Gastroesophageal sphincter (tissue), 4 donors: ENCODE measurements at regions not wholly inside any gene's neighbourhood (a gene's known extent, or its start where the extent isn't known, plus 50 kb on each side); places are given as distances from the start of the nearest gene placed in this dataset.

Experiments used
- ATAC-seq: fragments of 150-250 bp; one replicate; pipeline ENCODE4 v1.9.1; 2016; ENCODE audit warnings: mild to moderate bottlenecking, moderate library complexity
- H3K27ac ChIP-seq, 4 donors: fragments of 200-600 bp; sonication (generic) in 3 of 4; 1 replicate in 3 of 4; 2 replicates in 1 of 4; pipeline ENCODE4 v1.5.1; 2016 to 2019
- H3K27me3 ChIP-seq: fragments of 200-600 bp; sonication (generic); one replicate; pipeline ENCODE4 v1.5.1; 2019
- H3K36me3 ChIP-seq, 2 donors: fragments of 200-600 bp; sonication (generic); one replicate each; pipeline ENCODE4 v1.5.1; 2019; ENCODE audit warnings: control low read depth in 1 of 2
- H3K4me1 ChIP-seq, 3 donors: fragments of 200-600 bp; sonication (generic); 1 replicate in 2 of 3; 2 replicates in 1 of 3; pipeline ENCODE4 v1.5.1; 2016 to 2019; ENCODE audit warnings: control low read depth in 2 of 3
- H3K4me3 ChIP-seq, 2 donors: fragments of 200-600 bp; sonication (generic); one replicate each; pipeline ENCODE4 v1.5.1; 2019; ENCODE audit warnings: mild to moderate bottlenecking in 1 of 2, moderate library complexity in 1 of 2
- H3K9me3 ChIP-seq, 3 donors: fragments of 200-600 bp; sonication (generic); one replicate each; pipeline ENCODE4 v1.5.1; 2017 to 2019; ENCODE audit warnings: control low read depth in 2 of 3
- EP300 ChIP-seq: sonication (generic); formaldehyde crosslinking; IDR thresholded peaks from one replicate; pipeline ENCODE4 v1.6.1; 2017; ENCODE audit warnings: antibody characterized with exemption, mild to moderate bottlenecking
- POLR2A ChIP-seq, 2 donors: fragments of 450-650 bp; IDR thresholded peaks; one replicate each; pipeline ENCODE4 v1.6.1; 2017; ENCODE audit warnings: antibody characterized with exemption in 2 of 2, mild to moderate bottlenecking in 2 of 2, moderate library complexity in 1 of 2
- POLR2AphosphoS5 ChIP-seq: sonication (generic); formaldehyde crosslinking; IDR thresholded peaks from one replicate; pipeline ENCODE4 v1.6.1; 2017; ENCODE audit warnings: antibody characterized with exemption
- WGBS, 2 donors: methylation state at CpG; one replicate each; pipeline ENCODE4 v1.1.5; 2018; ENCODE audit warnings: low coverage in 1 of 2; 5-methylcytosine and 5-hydroxymethylcytosine counted together
- TF ChIP-seq, protein P1 (sequence below), 4 experiments: fragments of 200-600 bp in 2 of 4; fragments of 450-650 bp in 2 of 4; sonication (generic) in 1 of 4; IDR thresholded peaks; one replicate each; pipeline ENCODE4 v1.5.1; 2017 to 2019; ENCODE audit warnings: antibody characterized with exemption in 4 of 4, mild to moderate bottlenecking in 2 of 4, moderate library complexity in 2 of 4

DNA sequence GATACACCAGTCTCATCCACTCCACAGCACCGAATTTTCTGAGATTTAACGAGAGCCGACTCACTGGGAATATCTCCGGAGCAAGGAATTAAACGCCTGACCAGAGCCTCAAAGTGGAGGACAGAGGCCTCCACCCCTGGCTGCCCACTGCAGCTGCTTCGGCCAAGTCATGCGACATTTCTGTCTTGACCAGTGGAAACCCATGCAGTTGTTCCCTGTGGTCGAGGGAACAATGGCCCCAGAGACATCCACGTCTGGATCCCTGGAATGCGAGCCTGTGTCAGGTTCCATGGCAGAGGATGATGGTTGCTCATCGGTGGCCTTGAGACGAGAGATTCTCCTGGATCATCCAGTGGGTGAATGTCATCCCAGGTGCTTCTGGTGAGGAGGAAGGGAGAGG lies 65.7 kb upstream of the INSIG1 start:
- no peak overlapping the region for H3K27ac ChIP-seq
- no peak overlapping the region for H3K4me3 ChIP-seq
- no peaks in the 10 kb centered on the region for H3K36me3 ChIP-seq
- no peaks in the 10 kb centered on the region for H3K9me3 ChIP-seq
- peaks cover under 1% of the 10 kb centered on the region for H3K27me3 ChIP-seq
- TF ChIP-seq, protein P1, sequence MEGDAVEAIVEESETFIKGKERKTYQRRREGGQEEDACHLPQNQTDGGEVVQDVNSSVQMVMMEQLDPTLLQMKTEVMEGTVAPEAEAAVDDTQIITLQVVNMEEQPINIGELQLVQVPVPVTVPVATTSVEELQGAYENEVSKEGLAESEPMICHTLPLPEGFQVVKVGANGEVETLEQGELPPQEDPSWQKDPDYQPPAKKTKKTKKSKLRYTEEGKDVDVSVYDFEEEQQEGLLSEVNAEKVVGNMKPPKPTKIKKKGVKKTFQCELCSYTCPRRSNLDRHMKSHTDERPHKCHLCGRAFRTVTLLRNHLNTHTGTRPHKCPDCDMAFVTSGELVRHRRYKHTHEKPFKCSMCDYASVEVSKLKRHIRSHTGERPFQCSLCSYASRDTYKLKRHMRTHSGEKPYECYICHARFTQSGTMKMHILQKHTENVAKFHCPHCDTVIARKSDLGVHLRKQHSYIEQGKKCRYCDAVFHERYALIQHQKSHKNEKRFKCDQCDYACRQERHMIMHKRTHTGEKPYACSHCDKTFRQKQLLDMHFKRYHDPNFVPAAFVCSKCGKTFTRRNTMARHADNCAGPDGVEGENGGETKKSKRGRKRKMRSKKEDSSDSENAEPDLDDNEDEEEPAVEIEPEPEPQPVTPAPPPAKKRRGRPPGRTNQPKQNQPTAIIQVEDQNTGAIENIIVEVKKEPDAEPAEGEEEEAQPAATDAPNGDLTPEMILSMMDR (IDR thresholded peaks at IDR 0.05): no peak
- TF ChIP-seq POLR2AphosphoS5: no peak
- no peak for TF ChIP-seq POLR2A (IDR thresholded peaks at IDR 0.05)
- TF ChIP-seq EP300: no peak
- WGBS, 2 donors: 94% methylated on average over 4 of the region's 12 CpGs; no CpG with 5 or more reads in 1 of the 2 donors
- peaks cover 0 to 8% (median 0%) of the 10 kb centered on the region in 3 donors for H3K4me1 ChIP-seq
- ATAC-seq: no peak

DNA sequence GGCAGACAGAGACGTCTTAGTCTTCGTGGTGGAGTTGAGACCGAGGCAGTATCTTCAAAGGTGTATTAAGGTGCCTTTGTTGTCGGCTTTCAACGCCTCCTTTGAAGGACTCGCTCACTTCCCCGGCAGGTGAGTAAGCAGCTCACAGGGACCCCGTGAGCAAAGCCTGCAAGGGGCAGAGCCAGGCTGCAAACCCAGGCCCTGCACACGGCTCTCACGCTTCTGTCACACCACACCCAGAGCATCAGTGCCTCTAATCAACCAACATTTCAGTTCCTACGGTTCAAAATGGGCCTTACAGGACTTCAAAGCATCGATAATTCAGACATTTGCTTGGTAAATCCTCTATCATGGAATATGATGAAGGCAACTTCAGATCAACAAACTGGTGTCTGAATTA lies 64.8 kb upstream of the INSIG1 start:
- no peaks in the 10 kb centered on the region for H3K9me3 ChIP-seq
- no peaks in the 10 kb centered on the region for H3K36me3 ChIP-seq
- WGBS, 2 donors: 67 to 84% methylated on average over 4 to 5 of the region's 12 CpGs
- no peak for TF ChIP-seq POLR2AphosphoS5
- TF ChIP-seq EP300: no peak
- no peak for TF ChIP-seq POLR2A (IDR thresholded peaks at IDR 0.05)
- TF ChIP-seq, protein P1 (IDR thresholded peaks at IDR 0.05): no peak
- ATAC-seq: no peak
- H3K4me3 ChIP-seq: no peak overlapping the region
- no peak overlapping the region for H3K27ac ChIP-seq
- H3K27me3 ChIP-seq: no peaks in the 10 kb centered on the region
- peaks cover 0 to 8% (median 0%) of the 10 kb centered on the region in 3 donors for H3K4me1 ChIP-seq

DNA sequence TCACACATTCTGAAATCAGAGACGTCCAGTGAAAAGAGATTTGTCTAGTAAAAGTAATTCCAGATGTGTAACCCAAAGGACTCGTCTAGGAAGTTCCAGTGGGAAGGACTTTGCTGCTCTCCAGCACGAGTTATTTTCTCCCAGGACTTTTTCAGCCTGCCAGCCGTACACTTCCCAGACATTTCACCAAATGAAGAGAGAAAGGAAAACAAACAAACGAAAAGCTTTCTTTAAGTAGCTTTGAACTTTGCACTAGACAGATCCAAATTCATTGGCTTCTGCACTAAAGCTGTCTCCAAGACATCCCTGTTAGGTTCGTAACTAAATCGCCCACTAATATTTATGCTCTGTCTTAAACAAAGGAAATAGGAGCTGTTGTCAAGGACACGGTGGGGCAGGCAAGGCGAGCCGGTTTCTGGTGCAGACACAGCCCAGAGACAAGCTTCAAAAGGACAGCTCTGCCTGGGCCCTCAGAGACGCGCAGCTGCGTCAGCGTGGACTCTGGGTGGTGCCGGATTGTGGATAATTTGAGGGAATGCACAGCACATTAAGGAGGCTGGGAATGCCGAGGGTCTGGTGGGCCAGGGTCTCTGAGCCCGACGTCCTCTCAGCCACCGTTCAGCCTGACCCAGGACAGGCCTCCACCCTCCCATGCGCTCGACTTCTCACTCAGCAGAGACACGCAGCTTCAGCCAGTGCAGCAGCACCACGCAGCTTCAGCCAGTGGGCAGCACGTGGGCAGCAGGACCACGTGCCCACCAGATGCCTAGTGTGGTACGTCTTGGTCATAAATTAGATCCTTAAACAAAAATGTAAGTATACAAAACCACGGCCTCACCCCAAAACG lies 64.1 kb upstream of the INSIG1 start:
- 44 to 57% methylated on average over 13 to 28 of the region's 28 CpGs for WGBS, 2 donors
- Histone ChIP-seq H3K27me3 (peaks cover 5% of the 10 kb centered on the region), H3K4me3 (no peak overlapping the region), H3K9me3 (no peaks in the 10 kb centered on the region), H3K36me3 (no peaks in the 10 kb centered on the region), H3K27ac (no peak overlapping the region), H3K4me1 (peaks cover 0 to 8% (median 0%) of the 10 kb centered on the region in 3 donors)
- no peak for ATAC-seq
- TF ChIP-seq, protein P1 (IDR thresholded peaks at IDR 0.05): no peak
- TF ChIP-seq POLR2AphosphoS5: no peak

DNA sequence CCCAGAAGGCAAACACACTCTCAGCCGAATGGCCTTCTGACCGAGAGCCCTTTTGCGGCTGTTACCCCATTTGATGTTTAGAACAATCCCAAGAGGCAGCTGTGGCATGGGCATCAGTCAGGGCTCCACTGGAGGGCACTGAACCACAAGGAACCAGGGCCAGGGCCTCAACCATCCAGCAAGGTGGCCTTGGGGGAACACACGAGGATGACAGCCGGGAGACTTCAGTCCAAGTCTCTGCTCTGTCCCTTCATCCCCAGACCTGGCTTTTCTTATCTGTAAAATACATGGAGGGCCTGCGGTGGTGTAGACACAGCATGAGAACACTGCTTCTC lies 63.6 kb upstream of the INSIG1 start:
- TF ChIP-seq POLR2A (IDR thresholded peaks at IDR 0.05) (no peak), POLR2AphosphoS5 (no peak), EP300 (no peak)
- TF ChIP-seq, protein P1 (IDR thresholded peaks at IDR 0.05): no peak
- no peaks in the 10 kb centered on the region for H3K9me3 ChIP-seq
- peaks cover 9% of the 10 kb centered on the region for H3K27me3 ChIP-seq
- peaks cover 0 to 8% (median 0%) of the 10 kb centered on the region in 3 donors for H3K4me1 ChIP-seq
- no peak for ATAC-seq
- no peak overlapping the region for H3K4me3 ChIP-seq
- H3K27ac ChIP-seq: no peak overlapping the region
- WGBS, 2 donors: 72 to 88% methylated on average over 2 to 6 of the region's 6 CpGs
- no peaks in the 10 kb centered on the region for H3K36me3 ChIP-seq
